HCT116 (cell line): ENCODE measurements at regions not wholly inside any gene's neighbourhood (a gene's known extent, or its start where the extent isn't known, plus 50 kb on each side); places are given as distances from the start of the nearest gene placed in this dataset.

Experiments
- JUND ChIP-seq: IDR thresholded peaks from 2 replicates; pipeline ENCODE4 v1.6.1; 2012
- POLR2A ChIP-seq: IDR thresholded peaks from 2 replicates; pipeline ENCODE4 v1.7.0; 2011; ENCODE audit warnings: borderline replicate concordance; ENCODE audit not compliant: insufficient read depth, insufficient read length; ENCODE audit errors: extremely low read depth
- POLR2AphosphoS5 ChIP-seq: IDR thresholded peaks from 2 replicates; pipeline ENCODE4 v1.6.1; 2011; ENCODE audit warnings: mild to moderate bottlenecking, low read depth, low read length, moderate library complexity
- YY1 ChIP-seq: IDR thresholded peaks from 2 replicates; pipeline ENCODE4 v1.6.1; 2011; ENCODE audit warnings: low read length, low read depth, moderate library complexity, mild to moderate bottlenecking; ENCODE audit not compliant: insufficient replicate concordance; ENCODE audit errors: extremely low read depth
- ZFX ChIP-seq: fragments of 450-650 bp; IDR thresholded peaks from 2 replicates; pipeline ENCODE4 v1.6.1; 2017
- TF ChIP-seq, protein P1 (sequence below): IDR thresholded peaks from 2 replicates; pipeline ENCODE4 v1.6.1; 2012
- TF ChIP-seq, protein P2 (sequence below), 3 experiments: fragments of 200-600 bp in 1 of 3; sonication (generic) in 1 of 3; IDR thresholded peaks in 2 of 3; conservative IDR thresholded peaks in 1 of 3; 2 replicates each; pipeline ENCODE4 v1.5.1; 2012 to 2017; ENCODE audit warnings: low read depth in 2 of 3, low read length in 2 of 3, antibody characterized with exemption in 1 of 3, borderline replicate concordance in 1 of 3, control low read depth in 1 of 3, mild to moderate bottlenecking in 1 of 3, mixed read lengths in 1 of 3, mixed run types in 1 of 3, moderate library complexity in 1 of 3; ENCODE audit not compliant: insufficient read depth in 1 of 3

DNA sequence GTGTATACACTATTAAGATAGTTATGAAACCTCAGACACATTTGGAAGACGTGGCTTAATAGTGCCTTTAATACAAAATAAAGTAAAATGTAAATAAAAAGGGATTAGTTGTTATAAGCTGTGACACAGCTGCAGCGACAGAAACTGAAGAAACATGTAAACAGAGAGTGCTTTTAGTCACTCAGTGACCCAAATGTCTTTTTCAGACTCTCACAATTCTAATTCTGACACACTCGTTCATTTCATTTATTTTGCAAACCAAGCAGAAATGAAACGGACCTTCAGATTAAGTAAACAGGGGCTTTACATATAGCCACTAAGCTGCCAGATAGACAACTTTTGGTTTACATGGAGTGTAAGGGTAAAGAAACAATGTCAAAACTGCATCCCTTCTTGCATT lies 181.0 kb upstream of the ETAA1 start:
- no peak for TF ChIP-seq YY1
- TF ChIP-seq, protein P1, sequence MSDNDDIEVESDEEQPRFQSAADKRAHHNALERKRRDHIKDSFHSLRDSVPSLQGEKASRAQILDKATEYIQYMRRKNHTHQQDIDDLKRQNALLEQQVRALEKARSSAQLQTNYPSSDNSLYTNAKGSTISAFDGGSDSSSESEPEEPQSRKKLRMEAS, result no peak
- TF ChIP-seq, protein P2, sequence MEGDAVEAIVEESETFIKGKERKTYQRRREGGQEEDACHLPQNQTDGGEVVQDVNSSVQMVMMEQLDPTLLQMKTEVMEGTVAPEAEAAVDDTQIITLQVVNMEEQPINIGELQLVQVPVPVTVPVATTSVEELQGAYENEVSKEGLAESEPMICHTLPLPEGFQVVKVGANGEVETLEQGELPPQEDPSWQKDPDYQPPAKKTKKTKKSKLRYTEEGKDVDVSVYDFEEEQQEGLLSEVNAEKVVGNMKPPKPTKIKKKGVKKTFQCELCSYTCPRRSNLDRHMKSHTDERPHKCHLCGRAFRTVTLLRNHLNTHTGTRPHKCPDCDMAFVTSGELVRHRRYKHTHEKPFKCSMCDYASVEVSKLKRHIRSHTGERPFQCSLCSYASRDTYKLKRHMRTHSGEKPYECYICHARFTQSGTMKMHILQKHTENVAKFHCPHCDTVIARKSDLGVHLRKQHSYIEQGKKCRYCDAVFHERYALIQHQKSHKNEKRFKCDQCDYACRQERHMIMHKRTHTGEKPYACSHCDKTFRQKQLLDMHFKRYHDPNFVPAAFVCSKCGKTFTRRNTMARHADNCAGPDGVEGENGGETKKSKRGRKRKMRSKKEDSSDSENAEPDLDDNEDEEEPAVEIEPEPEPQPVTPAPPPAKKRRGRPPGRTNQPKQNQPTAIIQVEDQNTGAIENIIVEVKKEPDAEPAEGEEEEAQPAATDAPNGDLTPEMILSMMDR (IDR thresholded peaks at IDR 0.05 in 2 of 3, conservative IDR thresholded peaks at IDR 0.05 in 1 of 3; ENCODE audit: borderline replicate concordance in 1 of 3, insufficient read depth in 1 of 3, low read depth in 2 of 3, low read length in 2 of 3), result no peak
- no peak for TF ChIP-seq POLR2A
- no peak for TF ChIP-seq JUND
- no peak for TF ChIP-seq POLR2AphosphoS5
- TF ChIP-seq ZFX, result no peak
